NCI-H2227 (cell line): ENCODE measurements at regions not wholly inside any gene's neighbourhood (a gene's known extent, or its start where the extent isn't known, plus 50 kb on each side); places are given as distances from the start of the nearest gene placed in this dataset.
"Not testable (repeated sequence)": the region's sequence is repeated elsewhere in the genome, so short reads cannot be mapped to it uniquely, and the experiment has no call there.

Experiments used
- DNase-seq: peaks from one replicate; lab custom pipeline; 2025; ENCODE audit not compliant: unreplicated experiment; lab: John Stamatoyannopoulos, UW

- peak; percentile 17 for DNase-seq
Measured at GRCh38 chr12:116687888-116688287, 50.0 kb downstream of the SPRING1 start.

- DNase-seq = no peak
Measured at GRCh38 chr12:116684891-116685290, 53.0 kb downstream of the SPRING1 start.

GRCh38 chr12:116677202-116677661 is 60.6 kb downstream of the SPRING1 start:
- no peak for DNase-seq

GRCh38 chr12:116675339-116676107 is 62.3 kb downstream of the SPRING1 start:
- peak; percentile 63 for DNase-seq

- no peak for DNase-seq
Measured at GRCh38 chr12:116674643-116675183, 63.2 kb downstream of the SPRING1 start.

- peak; percentile 22 for DNase-seq
Measured at GRCh38 chr12:116673681-116674111, 64.2 kb downstream of the SPRING1 start.

GRCh38 chr12:116672842-116673516 is 64.9 kb downstream of the SPRING1 start:
- no peak for DNase-seq

- no peak for DNase-seq
Measured at GRCh38 chr12:116672010-116672409, 65.9 kb downstream of the SPRING1 start.

- no peak for DNase-seq
Measured at GRCh38 chr12:116670859-116671258, 67.0 kb downstream of the SPRING1 start.

GRCh38 chr12:116667752-116668151 is 70.1 kb downstream of the SPRING1 start:
- DNase-seq = no peak

GRCh38 chr12:116666829-116667228 is 71.0 kb downstream of the SPRING1 start:
- not testable (repeated sequence) for DNase-seq

GRCh38 chr12:116666305-116666673 is 71.6 kb downstream of the SPRING1 start:
- no peak for DNase-seq

- no peak for DNase-seq
Measured at GRCh38 chr12:116665666-116666304, 72.1 kb downstream of the SPRING1 start.

GRCh38 chr12:116664085-116664484 is 73.8 kb downstream of the SPRING1 start:
- no peak for DNase-seq

GRCh38 chr12:116662612-116663144 is 75.2 kb downstream of the SPRING1 start:
- DNase-seq = peak; percentile 83

- DNase-seq = no peak
Measured at GRCh38 chr12:116661341-116661740, 76.5 kb downstream of the SPRING1 start.

- not testable (repeated sequence) for DNase-seq
Measured at GRCh38 chr12:116660740-116661139, 77.1 kb downstream of the SPRING1 start.

GRCh38 chr12:116659771-116660481 is 77.9 kb downstream of the SPRING1 start:
- no peak for DNase-seq

GRCh38 chr12:116657921-116658495 is 79.9 kb downstream of the SPRING1 start:
- no peak for DNase-seq

GRCh38 chr12:116656306-116656705 is 81.6 kb downstream of the SPRING1 start:
- no peak for DNase-seq
